Choroid plexus epithelial cell (primary cell): ENCODE measurements at regions not wholly inside any gene's neighbourhood (a gene's known extent, or its start where the extent isn't known, plus 50 kb on each side); places are given as distances from the start of the nearest gene placed in this dataset.

Experiments
- DNase-seq: peaks from one replicate; pipeline ENCODE4 v3.0.0-alpha.2; 2010; ENCODE audit warnings: low read depth
- H3K4me3 ChIP-seq: 2 replicates; pipeline ENCODE4 v1.5.1; 2011; ENCODE audit warnings: low read depth, mild to moderate bottlenecking, control low read depth, low read length, moderate library complexity
- CTCF ChIP-seq: conservative IDR thresholded peaks from 2 replicates; pipeline ENCODE4 v1.5.1; 2011; ENCODE audit warnings: low read depth, mild to moderate bottlenecking, control low read depth, inconsistent platforms, low read length, moderate library complexity

GRCh38 chr9:118987167-118987566, 382.1 kb downstream of the BRINP1 start:
- no peak for DNase-seq
- no peak overlapping the region for H3K4me3 ChIP-seq
- no peak for TF ChIP-seq CTCF

GRCh38 chr9:118990949-118991348, 378.3 kb downstream of the BRINP1 start:
- no peak for DNase-seq
- TF ChIP-seq CTCF = no peak
- no peak overlapping the region for H3K4me3 ChIP-seq

- DNase-seq = no peak
- no peak for TF ChIP-seq CTCF
- H3K4me3 ChIP-seq = no peak overlapping the region
These were observed 377.6 kb downstream of the BRINP1 start for GRCh38 chr9:118991366-118992285.

GRCh38 chr9:118992813-118993794, 376.1 kb downstream of the BRINP1 start:
- TF ChIP-seq CTCF = no peak
- DNase-seq = no peak
- no peak overlapping the region for H3K4me3 ChIP-seq

- no peak overlapping the region for H3K4me3 ChIP-seq
- TF ChIP-seq CTCF = no peak
- DNase-seq = no peak
These were observed 375.3 kb downstream of the BRINP1 start for GRCh38 chr9:118993965-118994364.

GRCh38 chr9:119002491-119002890, 366.7 kb downstream of the BRINP1 start:
- H3K4me3 ChIP-seq = no peak overlapping the region
- TF ChIP-seq CTCF = no peak
- no peak for DNase-seq
